Skeletal muscle satellite cell (primary cell): ENCODE measurements at regions not wholly inside any gene's neighbourhood (a gene's known extent, or its start where the extent isn't known, plus 50 kb on each side); places are given as distances from the start of the nearest gene placed in this dataset.

Experiments used
- H3K27me3 ChIP-seq: 2 replicates; pipeline ENCODE4 v1.7.0; 2013; ENCODE audit warnings: low read length; ENCODE audit not compliant: control insufficient read depth, insufficient read depth
- H3K36me3 ChIP-seq: 2 replicates; pipeline ENCODE4 v1.7.0; 2013; ENCODE audit warnings: mild to moderate bottlenecking, control low read depth, low read length; ENCODE audit not compliant: insufficient read depth
- H3K4me1 ChIP-seq: 2 replicates; pipeline ENCODE4 v1.7.0; 2013; ENCODE audit warnings: low read length; ENCODE audit not compliant: control insufficient read depth, insufficient read depth
- H3K4me2 ChIP-seq: 2 replicates; pipeline ENCODE4 v1.7.0; 2013; ENCODE audit warnings: mild to moderate bottlenecking, low read length
- H3K4me3 ChIP-seq: 2 replicates; pipeline ENCODE4 v1.7.0; 2013; ENCODE audit warnings: low read length
- H3K9ac ChIP-seq: 2 replicates; pipeline ENCODE4 v1.7.0; 2013; ENCODE audit warnings: mild to moderate bottlenecking, low read depth, low read length, moderate library complexity
- H3K9me3 ChIP-seq: replicated peaks from 2 replicates; pipeline ENCODE4 v1.7.0; 2013; ENCODE audit warnings: mild to moderate bottlenecking, control low read depth, low read length

DNA sequence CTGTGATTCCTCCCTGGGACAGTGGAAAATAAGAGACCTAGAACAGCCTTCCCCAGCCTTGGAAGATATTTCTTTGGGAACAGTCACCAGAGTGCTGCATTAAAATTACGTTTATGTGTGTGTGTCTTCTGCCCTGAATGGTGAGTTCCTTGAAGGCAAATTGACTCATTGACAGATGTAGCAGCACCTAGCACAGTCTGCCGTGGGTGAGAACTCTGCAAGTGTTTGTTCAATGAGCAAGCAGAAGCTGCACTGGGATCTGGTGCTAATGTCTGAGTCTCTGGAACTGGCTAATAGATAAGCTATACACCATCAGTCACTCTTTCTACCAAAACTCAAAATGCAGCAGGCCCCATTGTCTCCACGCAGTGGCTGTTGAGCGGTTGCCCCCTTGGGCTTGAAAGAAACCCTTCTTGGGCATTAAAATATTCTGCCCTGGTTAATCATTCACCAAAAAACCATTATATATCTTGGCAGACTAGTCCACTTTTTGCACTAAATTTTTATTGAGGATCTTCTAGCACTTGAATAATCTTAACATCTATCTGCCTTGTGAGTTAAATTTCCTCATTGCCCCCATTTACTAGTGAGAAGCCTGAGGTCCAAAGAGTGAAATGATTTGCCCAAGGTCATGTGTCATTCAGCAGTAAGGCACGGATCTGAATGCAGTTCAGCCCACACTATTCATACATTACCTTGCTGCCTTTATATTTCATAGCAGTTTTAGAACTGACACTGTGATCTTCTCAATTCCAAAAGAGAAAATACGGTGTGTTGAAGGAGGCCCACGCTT is 87.8 kb upstream of the GALNT18 start:
- H3K36me3 ChIP-seq, result no peaks in the 10 kb centered on the region
- no peak overlapping the region for H3K4me3 ChIP-seq
- no peaks in the 10 kb centered on the region for H3K4me1 ChIP-seq
- H3K9ac ChIP-seq, result no peak overlapping the region
- H3K4me2 ChIP-seq, result no peak overlapping the region
- H3K9me3 ChIP-seq, result no peaks in the 10 kb centered on the region
- H3K27me3 ChIP-seq, result peaks cover 24% of the 10 kb centered on the region

DNA sequence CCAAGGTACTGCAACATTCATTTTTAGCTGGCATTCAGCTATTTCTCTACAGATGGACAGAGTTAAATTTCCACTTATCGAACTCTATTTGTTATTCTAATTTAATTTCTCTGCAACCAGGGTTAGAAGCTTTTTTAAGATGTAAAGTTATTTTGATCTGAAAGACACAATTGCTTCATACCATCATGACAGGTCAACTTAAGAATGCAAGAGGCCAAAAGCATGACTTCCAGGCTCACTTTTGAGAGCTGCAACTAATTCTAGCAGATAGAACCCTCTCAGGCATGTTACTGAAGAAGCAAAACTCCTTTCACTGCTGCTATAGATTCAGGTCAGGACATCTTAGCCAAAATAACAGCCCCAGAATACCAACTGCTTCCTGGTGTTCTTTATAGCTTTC is 86.5 kb upstream of the GALNT18 start:
- Histone ChIP-seq H3K4me1 (no peaks in the 10 kb centered on the region), H3K36me3 (no peaks in the 10 kb centered on the region), H3K9ac (no peak overlapping the region), H3K27me3 (peaks cover 29% of the 10 kb centered on the region), H3K9me3 (no peaks in the 10 kb centered on the region), H3K4me3 (no peak overlapping the region), H3K4me2 (no peak overlapping the region)

DNA sequence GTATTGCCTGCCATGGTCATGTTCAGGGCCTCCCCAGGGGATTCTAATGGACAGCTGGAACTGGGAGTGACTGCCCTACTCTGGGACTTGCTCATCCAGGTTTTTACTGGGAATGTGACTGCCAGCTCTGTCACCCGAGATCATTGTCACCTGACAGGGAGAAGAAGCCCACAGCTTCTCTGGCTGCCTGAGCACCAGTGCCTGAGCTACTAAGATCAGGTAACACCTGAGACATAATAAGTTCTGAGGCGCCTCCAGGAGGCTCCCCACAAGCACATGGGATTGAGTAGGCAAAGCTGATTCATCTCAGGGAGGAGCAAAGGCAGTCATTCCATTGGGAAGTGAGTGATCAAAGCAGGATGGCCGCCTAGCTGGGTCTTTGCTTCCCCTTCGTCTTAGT is 84.2 kb upstream of the GALNT18 start:
- no peaks in the 10 kb centered on the region for H3K36me3 ChIP-seq
- H3K9me3 ChIP-seq, result no peaks in the 10 kb centered on the region
- H3K9ac ChIP-seq, result no peak overlapping the region

DNA sequence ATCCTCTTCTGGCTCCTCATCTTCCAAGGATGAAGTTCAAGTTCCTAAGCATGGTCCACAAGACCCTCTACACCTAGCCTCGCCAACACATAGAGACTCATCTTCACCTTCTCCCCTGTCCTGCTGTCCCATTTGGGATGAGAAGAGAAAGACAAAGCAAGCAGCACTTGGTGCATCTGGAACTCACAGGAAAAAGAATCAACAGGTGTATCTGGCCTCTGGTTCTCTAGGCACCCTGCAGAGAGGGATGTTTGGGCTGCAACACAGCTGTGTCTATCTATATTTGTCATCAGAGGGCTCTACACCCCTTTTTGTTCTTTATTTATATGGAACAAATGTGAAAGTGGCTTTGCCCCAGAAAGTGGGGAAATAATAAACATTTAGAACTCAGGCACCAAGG is 82.1 kb upstream of the GALNT18 start:
- no peaks in the 10 kb centered on the region for H3K9me3 ChIP-seq
- H3K9ac ChIP-seq, result no peak overlapping the region
- no peaks in the 10 kb centered on the region for H3K4me1 ChIP-seq
- no peak overlapping the region for H3K4me2 ChIP-seq
- H3K27me3 ChIP-seq, result peaks cover 19% of the 10 kb centered on the region
- no peak overlapping the region for H3K4me3 ChIP-seq
- H3K36me3 ChIP-seq, result no peaks in the 10 kb centered on the region

More for the DNA sequence above, 84.2 kb upstream of the GALNT18 start:
- H3K4me2 ChIP-seq, result no peak overlapping the region
- no peaks in the 10 kb centered on the region for H3K4me1 ChIP-seq
- H3K27me3 ChIP-seq, result peaks cover 31% of the 10 kb centered on the region
- H3K4me3 ChIP-seq, result no peak overlapping the region

DNA sequence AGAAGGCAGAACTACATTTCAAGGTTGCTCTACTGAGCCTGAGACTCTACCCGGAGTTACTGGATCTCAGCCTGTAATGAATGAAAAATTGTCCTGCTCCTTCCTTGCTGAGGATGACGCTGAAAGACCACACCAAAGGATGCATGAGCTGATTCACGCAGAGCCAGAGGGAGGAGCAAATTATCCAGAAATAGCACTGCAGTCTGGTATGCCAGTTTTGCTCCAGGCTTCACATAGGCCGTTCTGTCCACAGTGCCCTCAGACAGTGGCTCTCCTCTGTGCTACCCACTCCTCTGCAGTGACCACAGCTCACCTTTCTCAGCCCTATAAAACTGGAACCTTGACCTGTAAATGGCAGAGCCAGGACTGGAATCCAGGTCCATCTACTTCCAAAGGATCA is 79.3 kb upstream of the GALNT18 start:
- peaks cover 7% of the 10 kb centered on the region for H3K27me3 ChIP-seq
- no peak overlapping the region for H3K4me2 ChIP-seq
- no peak overlapping the region for H3K9ac ChIP-seq
- no peak overlapping the region for H3K4me3 ChIP-seq
- no peaks in the 10 kb centered on the region for H3K9me3 ChIP-seq
- H3K4me1 ChIP-seq, result no peaks in the 10 kb centered on the region
- no peaks in the 10 kb centered on the region for H3K36me3 ChIP-seq

DNA sequence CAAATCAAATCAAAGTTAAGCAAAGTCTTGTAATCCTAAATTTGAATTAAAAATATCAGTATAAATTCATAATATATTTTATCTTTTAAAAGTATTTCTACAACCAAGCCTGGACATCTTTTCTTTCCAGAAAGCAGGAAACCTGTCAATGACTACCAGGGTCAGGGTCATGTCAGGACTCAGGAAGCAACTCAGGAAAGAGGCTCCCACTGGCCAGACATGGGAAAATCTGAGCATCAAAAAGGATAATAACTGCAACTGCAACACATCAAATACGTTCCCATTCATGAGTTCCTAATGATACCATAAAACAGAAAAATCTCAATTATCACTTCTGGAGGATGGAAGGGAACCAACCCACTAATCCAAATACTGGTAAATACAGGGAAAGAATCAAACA is 76.0 kb upstream of the GALNT18 start:
- Histone ChIP-seq H3K4me2 (no peak overlapping the region), H3K4me3 (no peak overlapping the region), H3K27me3 (no peaks in the 10 kb centered on the region), H3K4me1 (no peaks in the 10 kb centered on the region), H3K36me3 (no peaks in the 10 kb centered on the region), H3K9ac (no peak overlapping the region), H3K9me3 (no peaks in the 10 kb centered on the region)

DNA sequence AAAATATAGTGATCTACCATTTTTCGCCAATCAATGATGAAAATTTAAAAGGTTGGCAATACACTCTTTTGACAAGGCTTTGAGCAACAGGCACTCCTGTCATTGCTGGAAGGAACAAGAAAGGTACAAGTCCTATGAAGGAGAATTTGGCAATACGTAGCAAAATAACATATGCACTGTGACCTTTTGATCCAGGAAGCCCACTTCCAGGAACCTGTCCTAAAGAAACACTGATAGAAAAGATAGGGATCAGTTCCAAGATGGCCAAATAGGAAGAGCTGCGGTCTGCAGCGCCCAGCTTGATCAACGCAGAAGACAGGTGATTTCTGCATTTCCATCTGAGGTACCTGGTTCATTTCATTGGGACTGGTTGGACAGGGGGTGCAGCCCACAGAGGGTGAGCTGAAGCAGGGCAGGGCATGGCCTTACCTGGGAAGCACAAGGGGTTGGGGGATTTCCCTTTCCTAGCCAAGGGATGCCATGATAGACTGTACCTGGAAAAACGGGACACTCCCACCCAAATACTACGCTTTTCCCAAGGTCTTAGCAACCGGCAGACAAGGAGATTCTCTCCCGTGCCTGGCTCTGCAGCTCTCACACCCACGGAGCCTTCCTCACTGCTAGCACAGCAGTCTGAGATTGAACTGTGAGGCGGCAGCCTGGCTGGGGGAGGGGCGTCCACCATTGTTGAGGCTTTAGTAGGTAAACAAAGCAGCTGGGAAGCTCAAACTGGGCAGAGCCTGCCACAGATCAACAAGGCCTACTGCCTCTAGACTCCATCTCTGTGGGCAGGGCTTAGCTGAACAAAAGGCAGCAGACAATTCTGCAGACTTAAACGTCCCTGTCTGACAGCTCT is 69.7 kb upstream of the GALNT18 start:
- Histone ChIP-seq H3K4me2 (no peak overlapping the region), H3K4me1 (no peaks in the 10 kb centered on the region), H3K9ac (no peak overlapping the region), H3K4me3 (no peak overlapping the region), H3K9me3 (no peaks in the 10 kb centered on the region), H3K36me3 (no peaks in the 10 kb centered on the region), H3K27me3 (peaks cover 6% of the 10 kb centered on the region)

DNA sequence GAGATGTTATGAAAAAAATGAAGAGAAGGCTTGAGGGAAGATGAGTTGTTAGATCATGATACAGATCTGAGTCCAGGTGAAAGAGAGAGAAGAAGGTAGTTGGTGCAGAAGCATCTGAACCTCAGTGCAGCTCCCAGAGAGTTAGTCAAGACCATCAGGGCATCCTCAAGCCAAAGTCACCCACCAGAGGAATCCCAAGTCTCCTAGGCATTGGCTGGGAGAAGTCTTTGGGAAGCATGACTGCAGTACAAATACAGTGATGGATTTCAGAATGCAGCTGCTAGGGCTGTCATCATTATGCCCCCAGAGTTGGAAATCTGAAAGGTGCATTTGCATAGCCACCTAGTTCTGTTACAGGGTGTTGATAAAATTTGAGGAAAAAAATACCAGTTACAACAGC is 59.7 kb upstream of the GALNT18 start:
- Histone ChIP-seq H3K9ac (no peak overlapping the region), H3K4me1 (no peaks in the 10 kb centered on the region), H3K4me2 (no peak overlapping the region), H3K4me3 (no peak overlapping the region), H3K9me3 (no peaks in the 10 kb centered on the region), H3K27me3 (peaks cover 44% of the 10 kb centered on the region), H3K36me3 (no peaks in the 10 kb centered on the region)

DNA sequence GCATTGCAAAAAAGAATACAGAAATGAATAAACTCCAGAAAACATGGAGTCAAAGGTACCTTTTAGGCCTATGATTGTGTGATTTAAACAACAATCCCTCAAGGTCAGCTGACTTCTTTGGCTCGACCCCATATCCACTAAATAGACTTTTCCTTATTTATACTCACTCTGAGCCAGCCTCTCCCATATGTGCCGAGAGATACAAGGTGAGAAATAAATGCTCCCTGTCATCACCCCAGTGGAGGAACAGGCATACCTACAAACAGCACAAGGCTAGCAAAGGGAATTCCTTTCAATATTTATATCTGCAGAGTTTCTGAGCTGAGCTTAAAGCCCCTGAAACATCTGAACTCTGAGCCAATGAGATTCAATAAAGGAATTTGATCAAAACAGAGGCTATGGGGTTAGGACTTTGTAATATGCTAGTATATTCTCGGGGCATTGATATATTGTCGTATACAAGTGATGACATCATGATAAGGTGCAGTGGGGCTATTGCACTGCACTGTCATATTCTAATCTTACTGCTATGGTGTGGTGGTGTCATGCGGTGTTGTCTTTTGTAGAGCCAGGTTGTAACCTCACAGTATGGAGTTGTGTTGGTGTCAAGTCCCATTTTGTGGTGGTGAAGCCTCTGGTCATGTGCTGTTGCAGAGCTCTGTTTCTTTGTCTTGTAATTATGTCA is 56.0 kb upstream of the GALNT18 start:
- Histone ChIP-seq H3K4me2 (no peak overlapping the region), H3K27me3 (peaks cover 53% of the 10 kb centered on the region), H3K4me1 (no peaks in the 10 kb centered on the region), H3K4me3 (no peak overlapping the region), H3K9ac (no peak overlapping the region), H3K36me3 (no peaks in the 10 kb centered on the region), H3K9me3 (no peaks in the 10 kb centered on the region)

DNA sequence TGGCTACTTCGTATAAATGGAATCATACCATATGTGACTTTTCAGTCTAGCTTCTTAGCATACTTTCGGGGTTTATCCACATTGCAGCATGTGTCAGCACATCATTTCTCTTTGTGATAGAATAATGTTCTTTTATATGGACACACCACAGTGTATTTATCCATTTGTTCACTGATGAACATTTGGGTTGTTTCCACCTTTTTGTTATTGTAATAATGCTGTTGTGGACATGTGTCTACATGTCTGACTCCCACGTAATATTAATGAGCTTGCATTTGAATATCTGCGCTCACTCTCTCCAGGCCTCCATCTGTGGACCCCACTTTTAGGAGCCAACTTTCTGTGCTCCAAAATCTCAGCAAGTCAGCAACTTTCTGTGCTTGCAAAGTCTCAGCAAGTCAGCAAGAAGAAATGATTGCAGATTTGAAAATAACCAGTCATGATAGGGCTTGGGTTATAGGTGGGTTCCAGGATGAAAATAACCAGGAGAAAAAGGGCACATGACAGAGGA is 53.9 kb upstream of the GALNT18 start:
- Histone ChIP-seq H3K36me3 (no peaks in the 10 kb centered on the region), H3K4me1 (no peaks in the 10 kb centered on the region), H3K9me3 (no peaks in the 10 kb centered on the region), H3K9ac (no peak overlapping the region), H3K27me3 (peaks cover 68% of the 10 kb centered on the region), H3K4me2 (no peak overlapping the region), H3K4me3 (no peak overlapping the region)

DNA sequence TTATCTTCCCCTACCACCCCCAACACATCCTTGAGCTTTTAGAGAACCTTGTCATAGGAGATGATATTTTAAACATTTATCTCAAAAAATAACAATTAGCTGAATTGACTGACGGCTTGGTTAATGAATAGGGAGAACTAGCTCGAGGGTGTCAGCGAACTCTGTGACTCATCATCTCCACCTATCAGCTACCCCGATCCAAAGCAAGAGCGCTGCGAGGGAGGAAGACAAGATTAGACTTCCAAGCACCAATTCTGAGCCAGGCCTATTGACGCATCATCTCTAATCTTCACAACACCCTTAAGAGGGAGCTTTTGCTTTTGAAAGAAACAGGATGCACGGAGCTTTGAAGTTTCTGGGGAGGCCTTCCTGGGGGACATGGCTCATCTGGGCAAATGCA is 51.0 kb upstream of the GALNT18 start:
- peaks cover 73% of the 10 kb centered on the region for H3K27me3 ChIP-seq
- H3K9me3 ChIP-seq, result no peaks in the 10 kb centered on the region
- H3K9ac ChIP-seq, result no peak overlapping the region
- no peaks in the 10 kb centered on the region for H3K36me3 ChIP-seq
- H3K4me1 ChIP-seq, result no peaks in the 10 kb centered on the region
- H3K4me3 ChIP-seq, result no peak overlapping the region
- H3K4me2 ChIP-seq, result no peak overlapping the region
